ENCODE measurements at regions not wholly inside any gene's neighbourhood (a gene's known extent, or its start where the extent isn't known, plus 50 kb on each side); places are given as distances from the start of the nearest gene placed in this dataset.
"Not testable (repeated sequence)": the region's sequence is repeated elsewhere in the genome, so short reads cannot be mapped to it uniquely, and the experiment has no call there.

DNA sequence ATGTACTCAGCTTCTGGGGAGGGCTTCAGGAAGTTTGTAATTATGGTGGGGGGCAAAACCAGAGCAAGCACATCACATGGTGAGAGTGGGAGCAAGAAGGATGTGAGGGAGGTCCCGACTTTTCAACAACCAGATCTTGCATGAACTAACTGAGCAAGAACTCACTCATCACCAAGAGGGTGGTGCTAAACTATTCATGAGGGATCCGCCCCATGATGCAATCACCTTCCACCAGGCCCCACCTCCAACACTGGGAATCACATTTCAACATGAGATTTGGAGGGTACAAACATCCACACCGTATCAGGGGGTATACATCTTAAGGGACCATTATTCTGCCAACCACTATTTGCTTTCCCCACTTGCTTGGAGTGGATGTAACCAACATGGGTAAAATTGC lies 209.6 kb upstream of the HNRNPA3 start:
- H3K4me2 ChIP-seq: no peak overlapping the region
- no peaks in the 10 kb centered on the region for H4K20me1 ChIP-seq (ENCODE audit: insufficient read depth)
- no peak overlapping the region for H3K4me3 ChIP-seq
- no peaks in the 10 kb centered on the region for H3K4me1 ChIP-seq (replicated peaks; ENCODE audit: insufficient read depth)
- H3K27me3 ChIP-seq (ENCODE audit: insufficient read depth, low read depth): no peaks in the 10 kb centered on the region; the same call in 1 of the 2 replicates
- H3F3A ChIP-seq (ENCODE audit: insufficient read depth, low read depth): no peaks in the 10 kb centered on the region
- no peaks in the 10 kb centered on the region for H3K9me3 ChIP-seq (ENCODE audit: insufficient read depth, low read depth)
- H3K36me3 ChIP-seq (ENCODE audit: low read depth): no peaks in the 10 kb centered on the region
- CTCF ChIA-PET: no interaction called here
- H3K27ac ChIP-seq: no peak overlapping the region
- BruUV-seq (replicated peaks): no TSS peak
- H3K9me2 ChIP-seq (ENCODE audit: insufficient read depth): no peaks in the 10 kb centered on the region
- no peak for DNase-seq
- POLR2A ChIA-PET (ENCODE audit: unreplicated experiment): no interaction called here
- no peaks in the 10 kb centered on the region for H3K79me2 ChIP-seq (ENCODE audit: low read depth)
- H2AFZ ChIP-seq: no peak overlapping the region
- no peak for TF ChIP-seq EZH2 (IDR thresholded peaks at IDR 0.05; ENCODE audit: low read depth)
- TF ChIP-seq, protein P1, sequence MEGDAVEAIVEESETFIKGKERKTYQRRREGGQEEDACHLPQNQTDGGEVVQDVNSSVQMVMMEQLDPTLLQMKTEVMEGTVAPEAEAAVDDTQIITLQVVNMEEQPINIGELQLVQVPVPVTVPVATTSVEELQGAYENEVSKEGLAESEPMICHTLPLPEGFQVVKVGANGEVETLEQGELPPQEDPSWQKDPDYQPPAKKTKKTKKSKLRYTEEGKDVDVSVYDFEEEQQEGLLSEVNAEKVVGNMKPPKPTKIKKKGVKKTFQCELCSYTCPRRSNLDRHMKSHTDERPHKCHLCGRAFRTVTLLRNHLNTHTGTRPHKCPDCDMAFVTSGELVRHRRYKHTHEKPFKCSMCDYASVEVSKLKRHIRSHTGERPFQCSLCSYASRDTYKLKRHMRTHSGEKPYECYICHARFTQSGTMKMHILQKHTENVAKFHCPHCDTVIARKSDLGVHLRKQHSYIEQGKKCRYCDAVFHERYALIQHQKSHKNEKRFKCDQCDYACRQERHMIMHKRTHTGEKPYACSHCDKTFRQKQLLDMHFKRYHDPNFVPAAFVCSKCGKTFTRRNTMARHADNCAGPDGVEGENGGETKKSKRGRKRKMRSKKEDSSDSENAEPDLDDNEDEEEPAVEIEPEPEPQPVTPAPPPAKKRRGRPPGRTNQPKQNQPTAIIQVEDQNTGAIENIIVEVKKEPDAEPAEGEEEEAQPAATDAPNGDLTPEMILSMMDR (conservative IDR thresholded peaks at IDR 0.05): no peak
- intact Hi-C loops (cut with micrococcal nuclease; ENCODE audit: unreplicated experiment): no loop called here

DNA sequence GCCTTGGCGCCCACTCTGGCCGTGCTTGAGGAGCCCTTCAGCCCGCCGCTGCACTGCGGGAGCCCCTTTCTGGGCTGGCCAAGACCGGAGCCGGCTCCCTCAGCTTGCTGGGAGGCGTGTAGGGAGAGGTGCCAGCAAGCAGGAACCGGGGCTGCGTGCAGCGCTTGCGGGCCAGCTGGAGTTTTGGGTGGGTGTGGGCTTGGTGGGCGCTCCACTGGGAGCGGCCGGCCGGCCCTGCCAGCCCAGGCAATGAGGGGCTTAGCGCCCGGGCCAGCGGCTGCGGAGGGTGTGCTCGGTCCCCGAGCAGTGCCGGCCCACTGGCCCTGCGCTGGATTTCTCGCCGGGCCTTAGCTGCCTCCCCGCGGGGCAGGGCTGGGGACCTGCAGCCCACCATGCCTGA lies 204.9 kb upstream of the HNRNPA3 start:
- BruUV-seq (replicated peaks); H3K36me3 ChIP-seq (ENCODE audit: low read depth); H3K27ac ChIP-seq; H3K4me2 ChIP-seq; H4K20me1 ChIP-seq (ENCODE audit: insufficient read depth); H3F3A ChIP-seq (ENCODE audit: insufficient read depth, low read depth); H3K9me2 ChIP-seq (ENCODE audit: insufficient read depth); H3K9me3 ChIP-seq (ENCODE audit: insufficient read depth, low read depth); H3K4me1 ChIP-seq (replicated peaks; ENCODE audit: insufficient read depth); intact Hi-C loops (cut with micrococcal nuclease; ENCODE audit: unreplicated experiment); POLR2A ChIA-PET (ENCODE audit: unreplicated experiment); H3K4me3 ChIP-seq; H3K79me2 ChIP-seq (ENCODE audit: low read depth); CTCF ChIA-PET; DNase-seq; H2AFZ ChIP-seq: not testable (repeated sequence)
- H3K27me3 ChIP-seq (ENCODE audit: insufficient read depth, low read depth): peaks cover 13% of the 10 kb centered on the region; the same call in 1 of the 2 replicates

DNA sequence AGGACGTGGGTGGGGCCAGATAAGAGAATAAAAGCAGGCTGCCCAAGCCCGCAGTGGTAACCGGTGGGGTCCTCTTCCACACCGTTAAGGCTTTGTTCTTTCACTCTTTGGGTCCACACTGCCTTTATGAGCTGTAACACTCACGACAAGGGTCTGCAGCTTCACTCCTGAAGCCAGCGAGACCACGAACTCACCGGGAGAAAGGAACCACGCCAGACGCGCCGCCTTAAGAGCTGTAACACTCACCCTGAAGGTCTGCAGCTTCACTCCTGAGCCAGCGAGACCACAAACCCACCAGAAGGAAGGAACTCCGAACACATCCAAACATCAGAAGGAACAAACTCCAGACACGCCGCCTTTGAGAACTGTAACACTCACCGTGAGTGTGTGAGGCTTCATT lies 203.9 kb upstream of the HNRNPA3 start:
- H3K4me1 ChIP-seq (replicated peaks; ENCODE audit: insufficient read depth); intact Hi-C loops (cut with micrococcal nuclease; ENCODE audit: unreplicated experiment); H3K9me3 ChIP-seq (ENCODE audit: insufficient read depth, low read depth); H3K4me3 ChIP-seq; H4K20me1 ChIP-seq (ENCODE audit: insufficient read depth); CTCF ChIA-PET; POLR2A ChIA-PET (ENCODE audit: unreplicated experiment); DNase-seq; H3K27ac ChIP-seq; H3K36me3 ChIP-seq (ENCODE audit: low read depth); H3F3A ChIP-seq (ENCODE audit: insufficient read depth, low read depth); H3K9me2 ChIP-seq (ENCODE audit: insufficient read depth); H3K79me2 ChIP-seq (ENCODE audit: low read depth); BruUV-seq (replicated peaks): not testable (repeated sequence)
- H3K27me3 ChIP-seq (ENCODE audit: insufficient read depth, low read depth): peaks cover 13% of the 10 kb centered on the region; the same call in 1 of the 2 replicates
- 0 out of 2 replicates have a peak overlapping the region, but pooled peaks have one; percentile 20 for H2AFZ ChIP-seq
- H3K4me2 ChIP-seq: peak overlapping the region; percentile 11; the same call in 1 of the 2 replicates

DNA sequence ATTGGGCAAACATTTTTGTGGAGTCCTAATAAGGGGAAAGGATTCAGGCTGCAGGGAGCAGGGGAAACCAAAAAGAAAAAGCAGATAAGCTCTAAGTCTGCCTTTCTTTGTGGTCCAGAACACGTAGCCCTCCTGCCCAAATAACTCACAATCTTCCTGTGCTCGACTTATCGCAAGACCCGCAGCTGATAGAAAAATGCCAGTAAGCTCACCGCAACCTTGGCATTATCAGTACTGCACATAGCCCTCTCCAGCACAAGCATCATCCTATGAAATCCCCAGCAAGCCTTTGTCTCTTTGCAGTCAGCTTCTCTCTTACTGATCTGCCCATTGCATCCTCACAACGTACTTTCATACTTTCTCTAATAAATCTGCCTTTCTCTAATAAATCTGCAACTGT lies 202.4 kb upstream of the HNRNPA3 start:
- Histone ChIP-seq H3K9me2 (ENCODE audit: insufficient read depth) (no peaks in the 10 kb centered on the region), H2AFZ (no peak overlapping the region), H3K9me3 (ENCODE audit: insufficient read depth, low read depth) (no peaks in the 10 kb centered on the region), H3K79me2 (ENCODE audit: low read depth) (no peaks in the 10 kb centered on the region), H4K20me1 (ENCODE audit: insufficient read depth) (no peaks in the 10 kb centered on the region), H3K27ac (no peak overlapping the region), H3F3A (ENCODE audit: insufficient read depth, low read depth) (no peaks in the 10 kb centered on the region), H3K4me1 (replicated peaks; ENCODE audit: insufficient read depth) (no peaks in the 10 kb centered on the region), H3K36me3 (ENCODE audit: low read depth) (no peaks in the 10 kb centered on the region), H3K4me3 (no peak overlapping the region), H3K27me3 (ENCODE audit: insufficient read depth, low read depth) (peaks cover 20% of the 10 kb centered on the region; the same call in 1 of the 2 replicates), H3K4me2 (no peak overlapping the region)
- intact Hi-C loops (cut with micrococcal nuclease; ENCODE audit: unreplicated experiment): no loop called here
- BruUV-seq (replicated peaks): no TSS peak
- POLR2A ChIA-PET (ENCODE audit: unreplicated experiment): no interaction called here
- no peak for DNase-seq
- CTCF ChIA-PET: no interaction called here
- TF ChIP-seq, protein P1 (conservative IDR thresholded peaks at IDR 0.05): no peak
- no peak for TF ChIP-seq EZH2 (IDR thresholded peaks at IDR 0.05; ENCODE audit: low read depth)

Data from PC-9 (cell line).